B cell (primary cell): ENCODE measurements at regions not wholly inside any gene's neighbourhood (a gene's known extent, or its start where the extent isn't known, plus 50 kb on each side); places are given as distances from the start of the nearest gene placed in this dataset.

Experiments
- ATAC-seq: fragments of 200-7000 bp; cut with Tn5 transposase; one replicate; pipeline ENCODE4 v1.10.0; 2021; ENCODE audit warnings: low read depth, mild to moderate bottlenecking, moderate number of reproducible peaks, moderate library complexity
- CTCF ChIA-PET: fragments of 350-600 bp; sonication (Branson Sonifier 250); formaldehyde crosslinking; loops from one replicate; lab custom pipeline; 2021; ENCODE audit warnings: antibody characterized with exemption, inconsistent platforms; lab: Charles Lee
- POLR2A ChIA-PET: fragments of 350-600 bp; sonication (Branson Sonifier 250); formaldehyde crosslinking; loops from one replicate; lab custom pipeline; 2021; ENCODE audit warnings: antibody characterized with exemption; lab: Charles Lee
- DNase-seq: peaks from one replicate; pipeline ENCODE4 v3.0.0; 2013
- H2AFZ ChIP-seq: 2 replicates; pipeline ENCODE4 v1.6.1; 2012; ENCODE audit warnings: mild to moderate bottlenecking, low read depth, low read length; ENCODE audit not compliant: insufficient read depth, poor library complexity, severe bottlenecking
- H3K27ac ChIP-seq, 2 donors: 1 replicate in 1 of 2; 2 replicates in 1 of 2; pipeline ENCODE4 v1.5.1; 2012 to 2013; ENCODE audit warnings: low read length in 2 of 2, mild to moderate bottlenecking in 2 of 2, moderate library complexity in 1 of 2
- H3K27me3 ChIP-seq, 4 experiments: fragments of 200-600 bp in 1 of 4; sonication (generic) in 1 of 4; replicated peaks in 1 of 4; 1 replicate in 2 of 4; 2 replicates in 2 of 4; pipeline versions ENCODE4 v1.6.1 to v1.7.0; 2013 to 2016; ENCODE audit warnings: low read length in 3 of 4, mild to moderate bottlenecking in 2 of 4, mixed read lengths in 1 of 4, moderate library complexity in 1 of 4; ENCODE audit not compliant: insufficient read depth in 4 of 4, control insufficient read depth in 3 of 4; ENCODE audit errors: control extremely low read depth in 1 of 4
- H3K36me3 ChIP-seq, 2 experiments: replicated peaks in 1 of 2; 1 replicate in 1 of 2; 2 replicates in 1 of 2; pipeline versions ENCODE4 v1.6.1 to v1.7.1; 2013; ENCODE audit warnings: low read length in 1 of 2; ENCODE audit not compliant: insufficient read depth in 2 of 2, control insufficient read depth in 1 of 2; ENCODE audit errors: control extremely low read depth in 1 of 2, extremely low read depth in 1 of 2
- H3K4me1 ChIP-seq, 2 donors: fragments of 200-600 bp in 1 of 2; sonication (generic) in 1 of 2; 1 replicate in 1 of 2; 2 replicates in 1 of 2; pipeline versions ENCODE4 v1.5.1 to v1.6.1; 2013 to 2017; ENCODE audit warnings: low read length in 2 of 2; ENCODE audit not compliant: control insufficient read depth in 2 of 2, insufficient read depth in 2 of 2
- H3K4me2 ChIP-seq: replicated peaks from 2 replicates; pipeline ENCODE3; 2012; ENCODE audit warnings: mild to moderate bottlenecking, low read depth, low read length; ENCODE audit not compliant: poor library complexity, severe bottlenecking
- H3K4me3 ChIP-seq, 5 experiments: fragments of 200-600 bp in 1 of 5; sonication (generic) in 1 of 5; 1 replicate in 3 of 5; 2 replicates in 2 of 5; pipeline versions ENCODE4 v1.5.1 to v1.7.0; 2011 to 2016; ENCODE audit warnings: low read length in 4 of 5, mild to moderate bottlenecking in 4 of 5, low read depth in 2 of 5, control low read depth in 1 of 5, moderate library complexity in 1 of 5; ENCODE audit not compliant: insufficient read depth in 1 of 5; ENCODE audit errors: control extremely low read depth in 1 of 5, extremely low read depth in 1 of 5
- H3K79me2 ChIP-seq: fragments of 200-600 bp; sonication (generic); one replicate; pipeline ENCODE4 v1.6.0; 2016; ENCODE audit warnings: low read length; ENCODE audit not compliant: control insufficient read depth, insufficient read depth
- H3K9ac ChIP-seq: fragments of 200-600 bp; sonication (generic); 2 replicates; pipeline ENCODE4 v1.6.1; 2017; ENCODE audit warnings: mild to moderate bottlenecking, low read length, moderate library complexity
- H3K9me3 ChIP-seq, 3 donors: one replicate each; pipeline versions ENCODE4 v1.6.1 to v1.7.1; 2013; ENCODE audit warnings: low read length in 2 of 3; ENCODE audit not compliant: control insufficient read depth in 2 of 3, insufficient read depth in 1 of 3; ENCODE audit errors: control extremely low read depth in 1 of 3
- H4K20me1 ChIP-seq: 2 replicates; pipeline ENCODE4 v1.6.0; 2012; ENCODE audit warnings: mild to moderate bottlenecking, low read length; ENCODE audit not compliant: insufficient read depth, control insufficient read depth, poor library complexity, severe bottlenecking
- H3K27ac Mint-ChIP-seq: one replicate; pipeline ENCODE4 v1.8.0; 2021; ENCODE audit warnings: mixed read lengths
- H3K27me3 Mint-ChIP-seq: one replicate; pipeline ENCODE4 v1.8.0; 2021; ENCODE audit warnings: mixed read lengths
- H3K4me1 Mint-ChIP-seq: one replicate; pipeline ENCODE4 v1.8.0; 2021; ENCODE audit warnings: mixed read lengths
- H3K4me3 Mint-ChIP-seq: one replicate; pipeline ENCODE4 v1.8.0; 2021; ENCODE audit warnings: mixed read lengths
- H3K9me3 Mint-ChIP-seq: one replicate; pipeline ENCODE4 v1.8.0; 2022; ENCODE audit warnings: mixed read lengths; ENCODE audit not compliant: insufficient read depth
- EZH2 ChIP-seq: IDR thresholded peaks from 2 replicates; pipeline ENCODE4 v1.6.1; 2012; ENCODE audit warnings: borderline replicate concordance, low read depth, mild to moderate bottlenecking, moderate library complexity, low read length; ENCODE audit not compliant: insufficient read depth, poor library complexity, severe bottlenecking
- WGBS: methylation state at CpG from one replicate; pipeline ENCODE4 v1.1.5; 2013; ENCODE audit warnings: missing lambda C conversion rate; ENCODE audit not compliant: insufficient coverage; 5-methylcytosine and 5-hydroxymethylcytosine counted together
- intact Hi-C: fragments of 100-400 bp; cut with micrococcal nuclease; formaldehyde crosslinking; loops from one replicate; pipeline ENCODE4 v1.10.0; 2022
- TF ChIP-seq, protein P1 (sequence below): fragments of 200-600 bp; IDR thresholded peaks from one replicate; pipeline ENCODE4 v1.8.0; 2022; ENCODE audit warnings: antibody characterized with exemption, mild to moderate bottlenecking

DNA sequence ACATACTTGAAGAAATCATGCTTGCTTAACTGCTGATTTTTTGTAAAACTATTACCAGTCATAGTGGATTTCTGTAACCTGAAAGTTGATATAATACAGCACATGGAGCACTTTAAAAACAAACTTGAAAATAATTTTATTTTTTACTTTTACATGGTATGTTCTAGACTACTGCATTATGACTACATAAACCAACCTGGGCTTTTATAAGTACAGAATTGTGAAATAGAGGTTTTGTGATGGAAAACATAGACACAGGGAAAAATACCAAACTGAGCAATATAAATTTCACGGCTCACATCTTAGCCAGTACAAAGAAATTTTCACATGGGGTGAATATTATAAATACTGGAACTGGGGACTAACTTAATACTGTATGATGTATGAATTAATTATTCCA, 59.3 kb upstream of the CTIF start:
- H3K36me3 ChIP-seq: no peaks in the 10 kb centered on the region
- ChIA-PET POLR2A (no interaction called here), CTCF (no interaction called here)
- no peaks in the 10 kb centered on the region for H3K79me2 ChIP-seq
- no peaks in the 10 kb centered on the region for H3K9me3 Mint-ChIP-seq
- peaks cover 0 to 6% (median 1%) of the 10 kb centered on the region in 4 experiments for H3K27me3 ChIP-seq
- DNase-seq: no peak
- H3K27ac ChIP-seq: no peak overlapping the region
- H2AFZ ChIP-seq: no peak overlapping the region
- intact Hi-C loops: no loop called here
- no peaks in the 10 kb centered on the region for H3K4me1 ChIP-seq
- H3K4me1 Mint-ChIP-seq: no peaks in the 10 kb centered on the region
- TF ChIP-seq EZH2: no peak
- TF ChIP-seq, protein P1, sequence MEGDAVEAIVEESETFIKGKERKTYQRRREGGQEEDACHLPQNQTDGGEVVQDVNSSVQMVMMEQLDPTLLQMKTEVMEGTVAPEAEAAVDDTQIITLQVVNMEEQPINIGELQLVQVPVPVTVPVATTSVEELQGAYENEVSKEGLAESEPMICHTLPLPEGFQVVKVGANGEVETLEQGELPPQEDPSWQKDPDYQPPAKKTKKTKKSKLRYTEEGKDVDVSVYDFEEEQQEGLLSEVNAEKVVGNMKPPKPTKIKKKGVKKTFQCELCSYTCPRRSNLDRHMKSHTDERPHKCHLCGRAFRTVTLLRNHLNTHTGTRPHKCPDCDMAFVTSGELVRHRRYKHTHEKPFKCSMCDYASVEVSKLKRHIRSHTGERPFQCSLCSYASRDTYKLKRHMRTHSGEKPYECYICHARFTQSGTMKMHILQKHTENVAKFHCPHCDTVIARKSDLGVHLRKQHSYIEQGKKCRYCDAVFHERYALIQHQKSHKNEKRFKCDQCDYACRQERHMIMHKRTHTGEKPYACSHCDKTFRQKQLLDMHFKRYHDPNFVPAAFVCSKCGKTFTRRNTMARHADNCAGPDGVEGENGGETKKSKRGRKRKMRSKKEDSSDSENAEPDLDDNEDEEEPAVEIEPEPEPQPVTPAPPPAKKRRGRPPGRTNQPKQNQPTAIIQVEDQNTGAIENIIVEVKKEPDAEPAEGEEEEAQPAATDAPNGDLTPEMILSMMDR: no peak
- H3K27ac Mint-ChIP-seq: no peak overlapping the region
- H3K9me3 ChIP-seq: peaks cover 0 to 3% (median 0%) of the 10 kb centered on the region in 3 donors
- no CpG with 5 or more reads among the region's 1 CpG for WGBS
- no peak for ATAC-seq
- H3K4me3 Mint-ChIP-seq: no peak overlapping the region
- no peak overlapping the region for H3K4me3 ChIP-seq
- H3K9ac ChIP-seq: no peak overlapping the region
- peaks cover 11% of the 10 kb centered on the region for H3K27me3 Mint-ChIP-seq
- no peak overlapping the region for H3K4me2 ChIP-seq
- no peaks in the 10 kb centered on the region for H4K20me1 ChIP-seq

DNA sequence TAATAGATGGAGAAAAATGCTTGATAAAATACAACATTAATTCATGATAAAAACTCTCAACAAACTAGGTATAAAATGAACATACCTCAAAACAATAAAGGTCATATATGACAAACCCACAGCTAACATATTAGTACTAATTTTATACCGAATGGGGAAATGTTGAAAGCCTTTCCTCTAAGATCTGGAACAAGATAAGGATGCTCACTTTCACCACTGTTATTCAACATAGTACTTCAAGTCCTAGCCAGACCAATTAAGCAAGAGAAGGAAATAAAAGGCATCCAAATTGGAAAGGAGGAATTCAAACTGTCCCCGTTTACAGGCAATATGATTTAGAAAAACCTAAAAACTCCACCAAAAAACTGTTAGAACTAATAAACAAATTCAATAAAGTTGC, 61.5 kb upstream of the CTIF start:
- ATAC-seq (no peak), DNase-seq (no peak)
- Mint-ChIP-seq H3K4me3 (no peak overlapping the region), H3K9me3 (peaks cover 2% of the 10 kb centered on the region), H3K4me1 (no peaks in the 10 kb centered on the region), H3K27ac (no peak overlapping the region), H3K27me3 (peaks cover 23% of the 10 kb centered on the region)
- POLR2A ChIA-PET: no interaction called here
- Histone ChIP-seq H3K4me2 (no peak overlapping the region), H4K20me1 (no peaks in the 10 kb centered on the region), H3K27ac (no peak overlapping the region), H3K4me3 (no peak overlapping the region), H3K79me2 (no peaks in the 10 kb centered on the region), H3K9ac (no peak overlapping the region), H2AFZ (no peak overlapping the region), H3K27me3 (peaks cover 0 to 6% (median 3%) of the 10 kb centered on the region in 4 experiments), H3K36me3 (no peaks in the 10 kb centered on the region), H3K4me1 (no peaks in the 10 kb centered on the region), H3K9me3 (peaks cover 0 to 5% (median 0%) of the 10 kb centered on the region in 3 donors)
- intact Hi-C loops: no loop called here
- TF ChIP-seq, protein P1: no peak
- TF ChIP-seq EZH2: no peak
- WGBS: no CpG with 5 or more reads among the region's 2 CpGs
- CTCF ChIA-PET: no interaction called here
